ENCODE measurements at regions not wholly inside any gene's neighbourhood (a gene's known extent, or its start where the extent isn't known, plus 50 kb on each side); places are given as distances from the start of the nearest gene placed in this dataset.

DNA sequence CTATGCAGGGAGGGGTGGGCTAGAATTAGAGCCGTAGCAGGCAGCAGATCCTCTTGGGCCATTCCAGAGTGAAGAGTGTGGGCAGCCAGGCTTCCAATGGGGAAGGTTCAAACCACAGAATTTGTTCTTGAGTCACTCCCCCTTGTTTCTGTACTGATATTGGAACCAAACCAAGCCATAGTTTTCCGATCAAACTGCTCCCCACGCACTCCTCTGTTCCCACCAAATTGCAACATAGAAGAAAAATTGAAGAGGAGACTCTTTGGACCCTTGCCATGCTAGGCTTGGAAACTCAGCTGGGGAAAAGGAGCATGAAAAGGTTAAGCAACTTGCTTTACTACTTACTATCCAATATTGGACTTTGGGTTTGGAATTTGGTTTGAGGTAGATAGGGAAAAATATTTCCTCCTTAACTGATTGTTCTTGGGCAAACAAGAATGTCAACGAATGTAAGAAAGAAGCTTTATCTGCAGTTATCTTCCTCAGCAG lies 165.8 kb upstream of the NR3C1 start (continued):
- TF ChIP-seq ARID2 (CRISPR knock-in tag; IDR thresholded peaks at IDR 0.05; ENCODE audit: borderline replicate concordance) (no peak), ZBTB20 (CRISPR knock-in tag; IDR thresholded peaks at IDR 0.05; ENCODE audit: borderline replicate concordance, low read depth) (no peak), POLR2G (IDR thresholded peaks at IDR 0.05; ENCODE audit: low read depth, low read length) (no peak), ZNF263 (CRISPR knock-in tag; IDR thresholded peaks at IDR 0.05) (no peak), SIX1 (CRISPR knock-in tag; IDR thresholded peaks at IDR 0.05; ENCODE audit: borderline replicate concordance) (no peak), PHB2 (IDR thresholded peaks at IDR 0.05; ENCODE audit: partially characterized antibody) (no peak), NR2F6 (IDR thresholded peaks at IDR 0.05) (0 out of 2 replicates have a peak, but pooled peaks have one; percentile 38), NR2F6 (CRISPR knock-in tag; IDR thresholded peaks at IDR 0.05) (no peak), ISX (CRISPR knock-in tag; conservative IDR thresholded peaks at IDR 0.05) (no peak), MEIS2 (CRISPR knock-in tag; IDR thresholded peaks at IDR 0.05) (no peak), KLF15 (CRISPR knock-in tag; IDR thresholded peaks at IDR 0.05; ENCODE audit: borderline replicate concordance) (no peak), KDM3A (CRISPR knock-in tag; IDR thresholded peaks at IDR 0.05; ENCODE audit: low read depth) (no peak), ZNF430 (CRISPR knock-in tag; IDR thresholded peaks at IDR 0.05) (no peak), CENPX (CRISPR knock-in tag; IDR thresholded peaks at IDR 0.05) (no peak), CEBPB (IDR thresholded peaks at IDR 0.05; ENCODE audit: borderline replicate concordance, low read depth, low read length) (peak; percentile 65; the same call in 1 of the 2 replicates), CHD2 (IDR thresholded peaks at IDR 0.05; ENCODE audit: low read depth, low read length) (no peak), TOPORS (CRISPR knock-in tag; IDR thresholded peaks at IDR 0.05) (no peak), ZNF484 (CRISPR knock-in tag; IDR thresholded peaks at IDR 0.05; ENCODE audit: borderline replicate concordance, low read depth) (no peak), THAP11 (CRISPR knock-in tag; IDR thresholded peaks at IDR 0.05) (no peak), XBP1 (CRISPR knock-in tag; IDR thresholded peaks at IDR 0.05) (no peak), KAT2B (IDR thresholded peaks at IDR 0.05; ENCODE audit: borderline replicate concordance, low read depth, low read length) (no peak), KDM5A (IDR thresholded peaks at IDR 0.05; ENCODE audit: borderline replicate concordance, low read length) (no peak), ZNF629 (CRISPR knock-in tag; conservative IDR thresholded peaks at IDR 0.05) (no peak), ZNF10 (CRISPR knock-in tag; IDR thresholded peaks at IDR 0.05; ENCODE audit: borderline replicate concordance, low read depth) (no peak), AKAP8 (CRISPR knock-in tag; IDR thresholded peaks at IDR 0.05) (no peak), BCL6 (CRISPR knock-in tag; IDR thresholded peaks at IDR 0.05) (0 out of 2 replicates have a peak, but pooled peaks have one; percentile 23), EHMT2 (IDR thresholded peaks at IDR 0.05; ENCODE audit: borderline replicate concordance, low read depth, low read length) (peak; percentile 64; the same call in 1 of the 2 replicates), ZNF292 (CRISPR knock-in tag; IDR thresholded peaks at IDR 0.05; ENCODE audit: borderline replicate concordance, low read depth) (0 out of 2 replicates have a peak, but pooled peaks have one; percentile 25)
- TF ChIP-seq, protein P1, sequence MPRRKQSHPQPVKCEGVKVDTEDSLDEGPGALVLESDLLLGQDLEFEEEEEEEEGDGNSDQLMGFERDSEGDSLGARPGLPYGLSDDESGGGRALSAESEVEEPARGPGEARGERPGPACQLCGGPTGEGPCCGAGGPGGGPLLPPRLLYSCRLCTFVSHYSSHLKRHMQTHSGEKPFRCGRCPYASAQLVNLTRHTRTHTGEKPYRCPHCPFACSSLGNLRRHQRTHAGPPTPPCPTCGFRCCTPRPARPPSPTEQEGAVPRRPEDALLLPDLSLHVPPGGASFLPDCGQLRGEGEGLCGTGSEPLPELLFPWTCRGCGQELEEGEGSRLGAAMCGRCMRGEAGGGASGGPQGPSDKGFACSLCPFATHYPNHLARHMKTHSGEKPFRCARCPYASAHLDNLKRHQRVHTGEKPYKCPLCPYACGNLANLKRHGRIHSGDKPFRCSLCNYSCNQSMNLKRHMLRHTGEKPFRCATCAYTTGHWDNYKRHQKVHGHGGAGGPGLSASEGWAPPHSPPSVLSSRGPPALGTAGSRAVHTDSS (CRISPR knock-in tag; conservative IDR thresholded peaks at IDR 0.05): no peak
- TF ChIP-seq, protein P2, sequence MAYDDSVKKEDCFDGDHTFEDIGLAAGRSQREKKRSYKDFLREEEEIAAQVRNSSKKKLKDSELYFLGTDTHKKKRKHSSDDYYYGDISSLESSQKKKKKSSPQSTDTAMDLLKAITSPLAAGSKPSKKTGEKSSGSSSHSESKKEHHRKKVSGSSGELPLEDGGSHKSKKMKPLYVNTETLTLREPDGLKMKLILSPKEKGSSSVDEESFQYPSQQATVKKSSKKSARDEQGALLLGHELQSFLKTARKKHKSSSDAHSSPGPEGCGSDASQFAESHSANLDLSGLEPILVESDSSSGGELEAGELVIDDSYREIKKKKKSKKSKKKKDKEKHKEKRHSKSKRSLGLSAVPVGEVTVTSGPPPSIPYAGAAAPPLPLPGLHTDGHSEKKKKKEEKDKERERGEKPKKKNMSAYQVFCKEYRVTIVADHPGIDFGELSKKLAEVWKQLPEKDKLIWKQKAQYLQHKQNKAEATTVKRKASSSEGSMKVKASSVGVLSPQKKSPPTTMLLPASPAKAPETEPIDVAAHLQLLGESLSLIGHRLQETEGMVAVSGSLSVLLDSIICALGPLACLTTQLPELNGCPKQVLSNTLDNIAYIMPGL (CRISPR knock-in tag; IDR thresholded peaks at IDR 0.05; ENCODE audit: borderline replicate concordance in 1 of 2, low read depth in 1 of 2): no peak
- TF ChIP-seq, protein P3, sequence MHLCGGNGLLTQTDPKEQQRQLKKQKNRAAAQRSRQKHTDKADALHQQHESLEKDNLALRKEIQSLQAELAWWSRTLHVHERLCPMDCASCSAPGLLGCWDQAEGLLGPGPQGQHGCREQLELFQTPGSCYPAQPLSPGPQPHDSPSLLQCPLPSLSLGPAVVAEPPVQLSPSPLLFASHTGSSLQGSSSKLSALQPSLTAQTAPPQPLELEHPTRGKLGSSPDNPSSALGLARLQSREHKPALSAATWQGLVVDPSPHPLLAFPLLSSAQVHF (CRISPR knock-in tag; IDR thresholded peaks at IDR 0.05): no peak

All from HepG2 (cell line).